ENCODE measurements at regions not wholly inside any gene's neighbourhood (a gene's known extent, or its start where the extent isn't known, plus 50 kb on each side); places are given as distances from the start of the nearest gene placed in this dataset.

GRCh38 chr3:150264561-150265279, 143.4 kb upstream of the TSC22D2 start:
- TF ChIP-seq, protein P1, sequence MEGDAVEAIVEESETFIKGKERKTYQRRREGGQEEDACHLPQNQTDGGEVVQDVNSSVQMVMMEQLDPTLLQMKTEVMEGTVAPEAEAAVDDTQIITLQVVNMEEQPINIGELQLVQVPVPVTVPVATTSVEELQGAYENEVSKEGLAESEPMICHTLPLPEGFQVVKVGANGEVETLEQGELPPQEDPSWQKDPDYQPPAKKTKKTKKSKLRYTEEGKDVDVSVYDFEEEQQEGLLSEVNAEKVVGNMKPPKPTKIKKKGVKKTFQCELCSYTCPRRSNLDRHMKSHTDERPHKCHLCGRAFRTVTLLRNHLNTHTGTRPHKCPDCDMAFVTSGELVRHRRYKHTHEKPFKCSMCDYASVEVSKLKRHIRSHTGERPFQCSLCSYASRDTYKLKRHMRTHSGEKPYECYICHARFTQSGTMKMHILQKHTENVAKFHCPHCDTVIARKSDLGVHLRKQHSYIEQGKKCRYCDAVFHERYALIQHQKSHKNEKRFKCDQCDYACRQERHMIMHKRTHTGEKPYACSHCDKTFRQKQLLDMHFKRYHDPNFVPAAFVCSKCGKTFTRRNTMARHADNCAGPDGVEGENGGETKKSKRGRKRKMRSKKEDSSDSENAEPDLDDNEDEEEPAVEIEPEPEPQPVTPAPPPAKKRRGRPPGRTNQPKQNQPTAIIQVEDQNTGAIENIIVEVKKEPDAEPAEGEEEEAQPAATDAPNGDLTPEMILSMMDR (IDR thresholded peaks at IDR 0.05), result no peak
- TF ChIP-seq POLR2A (IDR thresholded peaks at IDR 0.05) (no peak), POLR2AphosphoS5 (IDR thresholded peaks at IDR 0.05) (no peak)
